H1 (cell line): ENCODE measurements at regions not wholly inside any gene's neighbourhood (a gene's known extent, or its start where the extent isn't known, plus 50 kb on each side); places are given as distances from the start of the nearest gene placed in this dataset.
"Not testable (repeated sequence)": the region's sequence is repeated elsewhere in the genome, so short reads cannot be mapped to it uniquely, and the experiment has no call there.

Experiments used
- CTCF ChIA-PET: fragments of 300-600 bp; sonication (Branson Sonifier 250); formaldehyde crosslinking; loops from one replicate; lab custom pipeline; 2021; ENCODE audit not compliant: partially characterized antibody; lab: Charles Lee
- POLR2A ChIA-PET: fragments of 300-600 bp; sonication (Branson Sonifier 250); formaldehyde crosslinking; loops from one replicate; lab custom pipeline; 2021; ENCODE audit warnings: inconsistent platforms; ENCODE audit not compliant: partially characterized antibody; lab: Charles Lee
- DNase-seq, 2 experiments: peaks; one replicate each; pipeline versions ENCODE4 v3.0.0 to v3.0.0-alpha.2; 2010 to 2022; ENCODE audit warnings: low spot score in 2 of 2, low read depth in 1 of 2, mixed read lengths in 1 of 2
- FAIRE-seq: peaks from 2 replicates; lab custom pipeline; 2011; peaks lifted over from hg19 to GRCh38; lab: Jason Lieb, UNC
- H2AFZ ChIP-seq: 2 replicates; pipeline ENCODE4 v1.8.1; 2012; ENCODE audit warnings: low read length, inconsistent platforms
- H2AK5ac ChIP-seq: 2 replicates; pipeline ENCODE4 v1.6.1; 2013; ENCODE audit warnings: low read depth, low read length
- H2BK120ac ChIP-seq: replicated peaks from 2 replicates; pipeline ENCODE3; 2013; ENCODE audit warnings: low read depth, low read length, inconsistent platforms
- H2BK12ac ChIP-seq: 2 replicates; pipeline ENCODE4 v1.6.1; 2013; ENCODE audit warnings: low read depth, low read length
- H2BK15ac ChIP-seq: 2 replicates; pipeline ENCODE4 v1.6.1; 2013; ENCODE audit warnings: low read length
- H2BK20ac ChIP-seq: 2 replicates; pipeline ENCODE4 v1.6.1; 2013; ENCODE audit warnings: low read length
- H2BK5ac ChIP-seq: 2 replicates; pipeline ENCODE4 v1.6.1; 2013; ENCODE audit warnings: low read depth, low read length
- H3K14ac ChIP-seq: 2 replicates; pipeline ENCODE4 v1.6.1; 2013; ENCODE audit warnings: inconsistent platforms; ENCODE audit not compliant: insufficient read length
- H3K18ac ChIP-seq: 2 replicates; pipeline ENCODE4 v1.6.1; 2013; ENCODE audit warnings: low read length; ENCODE audit errors: extremely low read depth
- H3K23ac ChIP-seq: 2 replicates; pipeline ENCODE4 v1.6.1; 2013; ENCODE audit warnings: inconsistent platforms; ENCODE audit not compliant: insufficient read length
- H3K23me2 ChIP-seq: 2 replicates; pipeline ENCODE4 v1.6.1; 2013; ENCODE audit warnings: low read depth, low read length
- H3K27ac ChIP-seq: 2 replicates; pipeline ENCODE4 v1.6.1; 2011; ENCODE audit warnings: low read depth, low read length, inconsistent platforms
- H3K27me3 ChIP-seq, 4 experiments: replicated peaks in 1 of 4; 1 replicate in 1 of 4; 2 replicates in 3 of 4; pipeline versions ENCODE4 v1.6.1 to v1.8.1; 2011 to 2013; ENCODE audit warnings: low read length in 3 of 4, mild to moderate bottlenecking in 3 of 4, inconsistent platforms in 2 of 4, mixed read lengths in 2 of 4, moderate library complexity in 1 of 4; ENCODE audit not compliant: control insufficient read depth in 3 of 4, insufficient read depth in 3 of 4; ENCODE audit errors: extremely low read depth in 1 of 4
- H3K36me3 ChIP-seq, 4 experiments: 2 replicates each; pipeline versions ENCODE4 v1.6.1 to v1.8.1; 2011 to 2013; ENCODE audit warnings: mild to moderate bottlenecking in 4 of 4, low read length in 3 of 4, moderate library complexity in 2 of 4, control low read depth in 1 of 4, inconsistent platforms in 1 of 4; ENCODE audit not compliant: insufficient read depth in 4 of 4, control insufficient read depth in 2 of 4
- H3K4ac ChIP-seq: replicated peaks from 2 replicates; pipeline ENCODE3; 2013; ENCODE audit warnings: low read length, low read depth, mixed read lengths, inconsistent platforms; ENCODE audit not compliant: insufficient read length
- H3K4me1 ChIP-seq, 4 experiments: replicated peaks in 1 of 4; 1 replicate in 1 of 4; 2 replicates in 3 of 4; pipeline versions ENCODE4 v1.6.1 to v1.8.1; 2011 to 2013; ENCODE audit warnings: low read length in 3 of 4, inconsistent platforms in 2 of 4, mixed read lengths in 1 of 4; ENCODE audit not compliant: insufficient read depth in 4 of 4, control insufficient read depth in 3 of 4
- H3K4me2 ChIP-seq, 2 experiments: 2 replicates each; pipeline versions ENCODE4 v1.6.1 to v1.8.1; 2011 to 2013; ENCODE audit warnings: low read depth in 2 of 2, low read length in 2 of 2, control low read depth in 1 of 2, inconsistent platforms in 1 of 2, mild to moderate bottlenecking in 1 of 2; ENCODE audit not compliant: insufficient read depth in 1 of 2
- H3K4me3 ChIP-seq, 4 experiments: fragments of 200-600, 300-600 bp in 1 of 4; sonication (generic), shearing (Covaris generic), sonication (Bioruptor Twin) in 1 of 4; 2 replicates each; pipeline versions ENCODE4 v1.5.1 to v1.8.1; 2011 to 2016; ENCODE audit warnings: low read length in 4 of 4, low read depth in 3 of 4, control low read depth in 2 of 4, inconsistent platforms in 2 of 4, mild to moderate bottlenecking in 2 of 4, mixed read lengths in 1 of 4, moderate library complexity in 1 of 4; ENCODE audit not compliant: insufficient read depth in 2 of 4; ENCODE audit errors: extremely low read depth in 1 of 4
- H3K56ac ChIP-seq: replicated peaks from 2 replicates; pipeline ENCODE3; 2013; ENCODE audit warnings: low read depth, mild to moderate bottlenecking, mixed read lengths, low read length, inconsistent platforms; ENCODE audit not compliant: insufficient read length
- H3K79me1 ChIP-seq: 2 replicates; pipeline ENCODE4 v1.6.1; 2013; ENCODE audit warnings: low read depth, low read length, control low read depth
- H3K79me2 ChIP-seq, 2 experiments: 2 replicates each; pipeline versions ENCODE4 v1.6.1 to v1.8.1; 2012 to 2013; ENCODE audit warnings: low read length in 2 of 2, mild to moderate bottlenecking in 2 of 2, inconsistent platforms in 1 of 2; ENCODE audit not compliant: insufficient read depth in 2 of 2, control insufficient read depth in 1 of 2
- H3K9ac ChIP-seq, 4 experiments: replicated peaks in 1 of 4; 1 replicate in 1 of 4; 2 replicates in 3 of 4; pipeline versions ENCODE4 v1.6.1 to v1.8.1; 2011 to 2013; ENCODE audit warnings: low read depth in 3 of 4, low read length in 3 of 4, control low read depth in 2 of 4, mild to moderate bottlenecking in 2 of 4, moderate library complexity in 2 of 4, inconsistent platforms in 1 of 4; ENCODE audit errors: extremely low read depth in 1 of 4
- H3K9me3 ChIP-seq, 2 experiments: 2 replicates each; pipeline versions ENCODE4 v1.6.1 to v1.8.1; 2012 to 2013; ENCODE audit warnings: mild to moderate bottlenecking in 2 of 2, moderate library complexity in 2 of 2, control low read depth in 1 of 2, inconsistent platforms in 1 of 2, low read depth in 1 of 2, low read length in 1 of 2, mixed read lengths in 1 of 2; ENCODE audit not compliant: insufficient read depth in 2 of 2
- H4K20me1 ChIP-seq, 2 experiments: replicated peaks in 1 of 2; 2 replicates each; pipeline versions ENCODE3 to v1.8.1; 2011 to 2013; ENCODE audit warnings: inconsistent platforms in 2 of 2, low read length in 2 of 2, mild to moderate bottlenecking in 1 of 2; ENCODE audit not compliant: insufficient read depth in 2 of 2, control insufficient read depth in 1 of 2
- H4K5ac ChIP-seq: 2 replicates; pipeline ENCODE4 v1.6.1; 2013; ENCODE audit warnings: low read length, low read depth, mixed read lengths, inconsistent platforms; ENCODE audit not compliant: insufficient read length
- H4K8ac ChIP-seq: 2 replicates; pipeline ENCODE4 v1.8.0; 2013; ENCODE audit warnings: mild to moderate bottlenecking, moderate library complexity, low read length, inconsistent platforms; ENCODE audit not compliant: insufficient read depth; ENCODE audit errors: extremely low read depth
- H4K91ac ChIP-seq: replicated peaks from 2 replicates; pipeline ENCODE3; 2013; ENCODE audit warnings: low read length, mixed read lengths, inconsistent platforms; ENCODE audit not compliant: insufficient read length
- WGBS, 2 experiments: shearing (Covaris generic) in 1 of 2; methylation state at CpG; one replicate each; pipeline versions ENCODE4 v1.1.6 to v1.1.7; 2013 to 2015; ENCODE audit warnings: low lambda C conversion rate in 2 of 2, mixed read lengths in 2 of 2, inconsistent platforms in 1 of 2, low coverage in 1 of 2, missing lambda C conversion rate in 1 of 2; ENCODE audit not compliant: insufficient replicate concordance in 2 of 2, insufficient coverage in 1 of 2, insufficient read length in 1 of 2; ENCODE audit errors: extremely low coverage in 1 of 2, missing lambda C conversion rate in 1 of 2; 5-methylcytosine and 5-hydroxymethylcytosine counted together

- H4K20me1 ChIP-seq, H2BK5ac ChIP-seq, POLR2A ChIA-PET, H2AFZ ChIP-seq, H2BK12ac ChIP-seq, DNase-seq, H2BK15ac ChIP-seq, H2AK5ac ChIP-seq, CTCF ChIA-PET, H3K79me2 ChIP-seq, H2BK20ac ChIP-seq, H3K56ac ChIP-seq, H3K23me2 ChIP-seq, H2BK120ac ChIP-seq, H3K4ac ChIP-seq, H3K4me2 ChIP-seq, H4K91ac ChIP-seq, H4K5ac ChIP-seq, H3K79me1 ChIP-seq, H3K14ac ChIP-seq, H3K4me3 ChIP-seq, H3K9me3 ChIP-seq, H3K23ac ChIP-seq, H3K36me3 ChIP-seq, H3K18ac ChIP-seq, H3K27me3 ChIP-seq, H4K8ac ChIP-seq, H3K27ac ChIP-seq, H3K9ac ChIP-seq, FAIRE-seq: not testable (repeated sequence)
- peaks cover 13 to 40% (median 33%) of the 10 kb centered on the region in 4 experiments for H3K4me1 ChIP-seq
- 87% methylated on average over 4 of the region's 4 CpGs; no CpG with 5 or more reads in 1 of the 2 experiments for WGBS, 2 experiments
Observed at GRCh38 chr17:72472853-72473390, 352.1 kb downstream of the SOX9 start.
